Spleen (tissue), 11 donors: ENCODE measurements at regions not wholly inside any gene's neighbourhood (a gene's known extent, or its start where the extent isn't known, plus 50 kb on each side); places are given as distances from the start of the nearest gene placed in this dataset.

Experiments used
- DNase-seq: peaks from one replicate; pipeline ENCODE4 v3.0.0-alpha.2; 2020
- H3K27ac ChIP-seq, 8 donors: fragments of 200-600 bp; sonication (generic) in 7 of 8; 1 replicate in 4 of 8; 2 replicates in 4 of 8; pipeline versions ENCODE4 v1.5.0 to v1.8.0; 2016 to 2021; ENCODE audit warnings: inconsistent platforms in 4 of 8, mild to moderate bottlenecking in 4 of 8, moderate library complexity in 1 of 8
- H3K27me3 ChIP-seq, 7 donors: fragments of 200-600 bp; sonication (generic) in 6 of 7; replicated peaks in 1 of 7; 1 replicate in 4 of 7; 2 replicates in 3 of 7; pipeline versions ENCODE4 v1.5.0 to v1.8.0; 2016 to 2021; ENCODE audit warnings: inconsistent platforms in 3 of 7, mild to moderate bottlenecking in 1 of 7
- H3K36me3 ChIP-seq, 6 donors: fragments of 200-600 bp; sonication (generic) in 5 of 6; 1 replicate in 4 of 6; 2 replicates in 2 of 6; pipeline versions ENCODE4 v1.5.0 to v1.8.0; 2016 to 2021; ENCODE audit warnings: inconsistent platforms in 2 of 6
- H3K4me1 ChIP-seq, 6 donors: fragments of 200-600 bp; sonication (generic) in 5 of 6; 1 replicate in 3 of 6; 2 replicates in 3 of 6; pipeline versions ENCODE4 v1.5.0 to v1.8.0; 2016 to 2021; ENCODE audit warnings: inconsistent platforms in 3 of 6
- H3K4me3 ChIP-seq, 8 donors: fragments of 200-600 bp; sonication (generic) in 7 of 8; 1 replicate in 4 of 8; 2 replicates in 4 of 8; pipeline versions ENCODE4 v1.5.0 to v1.8.0; 2016 to 2021; ENCODE audit warnings: inconsistent platforms in 4 of 8, mild to moderate bottlenecking in 4 of 8, moderate library complexity in 2 of 8
- H3K9me3 ChIP-seq, 8 donors: fragments of 200-600 bp; sonication (generic) in 7 of 8; 1 replicate in 4 of 8; 2 replicates in 4 of 8; pipeline versions ENCODE4 v1.5.0 to v1.8.0; 2016 to 2021; ENCODE audit warnings: inconsistent platforms in 4 of 8
- POLR2A ChIP-seq, 3 donors: fragments of 450-650 bp; IDR thresholded peaks; one replicate each; pipeline ENCODE4 v1.5.1; 2017; ENCODE audit warnings: antibody characterized with exemption in 3 of 3, mild to moderate bottlenecking in 1 of 3
- POLR2AphosphoS5 ChIP-seq, 3 donors: sonication (generic); formaldehyde crosslinking; IDR thresholded peaks; one replicate each; pipeline ENCODE4 v1.5.1; 2017; ENCODE audit warnings: antibody characterized with exemption in 3 of 3
- WGBS, 5 donors: extraction: QIAGEN DNeasy Blood & Tissue Kit in 3 of 5; methylation state at CpG; one replicate each; pipeline versions ENCODE4 v1.1.5 to v1.1.7; 2013 to 2018; 5-methylcytosine and 5-hydroxymethylcytosine counted together
- intact Hi-C: fragments of 100-400 bp; cut with DNase I; formaldehyde crosslinking; loops from one replicate; pipeline ENCODE4 v1.15.0; 2023; ENCODE audit warnings: low total_unique reads
- TF ChIP-seq, protein P1 (sequence below), 11 experiments: fragments of 200-600 bp in 7 of 11; fragments of 450-650 bp in 4 of 11; sonication (generic) in 4 of 11; IDR thresholded peaks in 8 of 11; conservative IDR thresholded peaks in 3 of 11; 1 replicate in 7 of 11; 2 replicates in 4 of 11; pipeline versions ENCODE4 v1.4.0 to v1.8.0; 2016 to 2021; ENCODE audit warnings: antibody characterized with exemption in 11 of 11, inconsistent platforms in 4 of 11, mild to moderate bottlenecking in 1 of 11
- donor health status: healthy with polysubstance abuse.
- donor health status: DM: no; HTN: no; CAD: no; lungs with moderate emphysema.
- donor health status: DM: no; HTN: no; CAD: no.
- donor health status: Bipolar disorder and iron deficiency.
- donor health status: healthy.
- donor health status: DM: no; HTN: no; CAD: no.
- donor health status: DM: yes; HTN: yes; CAD: no.

DNA sequence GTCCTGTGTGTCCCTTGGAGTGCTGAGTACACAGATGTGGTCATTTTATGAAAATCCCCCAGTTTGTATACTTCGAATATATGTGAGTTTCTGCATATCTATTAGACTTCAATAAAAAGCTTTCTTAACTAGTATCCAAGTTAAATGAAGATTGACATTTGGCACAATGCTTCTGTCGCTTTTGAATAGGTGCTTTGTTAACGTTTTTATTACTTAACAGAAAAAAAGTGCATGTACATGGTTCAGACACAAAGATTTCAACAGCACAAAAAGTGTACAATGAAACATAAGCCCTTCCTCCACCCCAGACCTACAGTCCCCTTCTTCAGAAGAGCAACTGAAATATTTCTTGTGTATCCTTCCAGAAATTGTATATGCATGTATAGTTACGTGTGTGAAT lies 427.4 kb upstream of the PROK2 start:
- H3K4me3 ChIP-seq: no peak overlapping the region
- no peak for DNase-seq
- peaks cover 0 to 15% (median 4%) of the 10 kb centered on the region in 6 donors for H3K4me1 ChIP-seq
- peaks cover 0 to 4% (median 0%) of the 10 kb centered on the region in 7 donors for H3K27me3 ChIP-seq
- H3K27ac ChIP-seq: no peak overlapping the region
- H3K36me3 ChIP-seq: no peaks in the 10 kb centered on the region
- intact Hi-C loops: no loop called here
- 84 to 94% (median 91%) methylated on average over 4 of the region's 4 CpGs for WGBS, 5 donors
- no peaks in the 10 kb centered on the region for H3K9me3 ChIP-seq
- TF ChIP-seq, protein P1, sequence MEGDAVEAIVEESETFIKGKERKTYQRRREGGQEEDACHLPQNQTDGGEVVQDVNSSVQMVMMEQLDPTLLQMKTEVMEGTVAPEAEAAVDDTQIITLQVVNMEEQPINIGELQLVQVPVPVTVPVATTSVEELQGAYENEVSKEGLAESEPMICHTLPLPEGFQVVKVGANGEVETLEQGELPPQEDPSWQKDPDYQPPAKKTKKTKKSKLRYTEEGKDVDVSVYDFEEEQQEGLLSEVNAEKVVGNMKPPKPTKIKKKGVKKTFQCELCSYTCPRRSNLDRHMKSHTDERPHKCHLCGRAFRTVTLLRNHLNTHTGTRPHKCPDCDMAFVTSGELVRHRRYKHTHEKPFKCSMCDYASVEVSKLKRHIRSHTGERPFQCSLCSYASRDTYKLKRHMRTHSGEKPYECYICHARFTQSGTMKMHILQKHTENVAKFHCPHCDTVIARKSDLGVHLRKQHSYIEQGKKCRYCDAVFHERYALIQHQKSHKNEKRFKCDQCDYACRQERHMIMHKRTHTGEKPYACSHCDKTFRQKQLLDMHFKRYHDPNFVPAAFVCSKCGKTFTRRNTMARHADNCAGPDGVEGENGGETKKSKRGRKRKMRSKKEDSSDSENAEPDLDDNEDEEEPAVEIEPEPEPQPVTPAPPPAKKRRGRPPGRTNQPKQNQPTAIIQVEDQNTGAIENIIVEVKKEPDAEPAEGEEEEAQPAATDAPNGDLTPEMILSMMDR (IDR thresholded peaks at IDR 0.05 in 8 of 11, conservative IDR thresholded peaks at IDR 0.05 in 3 of 11): no peak
- TF ChIP-seq POLR2A (IDR thresholded peaks at IDR 0.05): no peak
- no peak for TF ChIP-seq POLR2AphosphoS5 (IDR thresholded peaks at IDR 0.05)

GRCh38 chr3:72210261-72210660 lies 425.3 kb upstream of the PROK2 start:
- 84 to 93% (median 87%) methylated on average over 8 of the region's 8 CpGs for WGBS, 5 donors
- Histone ChIP-seq H3K36me3 (no peaks in the 10 kb centered on the region), H3K27ac (no peak overlapping the region), H3K27me3 (peaks cover 0 to 6% (median 0%) of the 10 kb centered on the region in 7 donors), H3K4me3 (no peak overlapping the region), H3K4me1 (peaks cover 0 to 15% (median 4%) of the 10 kb centered on the region in 6 donors), H3K9me3 (no peaks in the 10 kb centered on the region)
- no peak for DNase-seq
- TF ChIP-seq, protein P1 (IDR thresholded peaks at IDR 0.05 in 8 of 11, conservative IDR thresholded peaks at IDR 0.05 in 3 of 11): no peak
- no peak for TF ChIP-seq POLR2AphosphoS5 (IDR thresholded peaks at IDR 0.05)
- no peak for TF ChIP-seq POLR2A (IDR thresholded peaks at IDR 0.05)
- intact Hi-C loops: no loop called here

DNA sequence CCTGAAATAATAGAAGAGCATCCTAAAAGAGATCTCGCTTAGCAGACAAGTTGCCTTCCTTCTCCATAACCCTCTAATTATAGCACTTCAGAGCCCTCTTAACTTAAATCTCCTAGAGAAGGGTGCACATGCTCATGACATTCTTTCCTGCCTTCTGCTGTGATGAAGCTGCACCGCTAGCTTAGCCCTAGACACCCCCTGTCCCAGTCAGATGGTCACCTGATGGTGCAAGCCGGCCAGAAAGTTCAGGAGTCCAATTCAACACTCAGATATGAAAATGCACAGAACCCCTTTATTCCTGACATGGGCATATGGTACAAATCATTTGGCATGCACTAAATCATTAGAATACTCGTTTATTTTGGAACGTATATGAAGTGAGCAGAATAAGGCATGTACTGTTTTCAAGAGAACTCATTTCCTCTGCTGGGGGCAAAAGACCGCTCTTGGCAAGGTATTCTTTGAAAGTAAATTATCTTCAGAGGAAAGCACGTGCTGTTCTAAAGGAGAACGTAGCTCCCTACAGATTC lies 420.4 kb upstream of the PROK2 start:
- no peak for DNase-seq
- Histone ChIP-seq H3K27me3 (peaks cover 0 to 14% (median 0%) of the 10 kb centered on the region in 7 donors), H3K4me3 (no peak overlapping the region), H3K4me1 (no peaks in the 10 kb centered on the region), H3K9me3 (peaks cover 0 to 11% (median 6%) of the 10 kb centered on the region in 8 donors), H3K27ac (no peak overlapping the region), H3K36me3 (no peaks in the 10 kb centered on the region)
- no peak for TF ChIP-seq POLR2A (IDR thresholded peaks at IDR 0.05)
- TF ChIP-seq, protein P1 (IDR thresholded peaks at IDR 0.05 in 8 of 11, conservative IDR thresholded peaks at IDR 0.05 in 3 of 11): no peak
- TF ChIP-seq POLR2AphosphoS5 (IDR thresholded peaks at IDR 0.05): no peak
- 80 to 89% (median 86%) methylated on average over 8 of the region's 8 CpGs for WGBS, 5 donors
- intact Hi-C loops: no loop called here

DNA sequence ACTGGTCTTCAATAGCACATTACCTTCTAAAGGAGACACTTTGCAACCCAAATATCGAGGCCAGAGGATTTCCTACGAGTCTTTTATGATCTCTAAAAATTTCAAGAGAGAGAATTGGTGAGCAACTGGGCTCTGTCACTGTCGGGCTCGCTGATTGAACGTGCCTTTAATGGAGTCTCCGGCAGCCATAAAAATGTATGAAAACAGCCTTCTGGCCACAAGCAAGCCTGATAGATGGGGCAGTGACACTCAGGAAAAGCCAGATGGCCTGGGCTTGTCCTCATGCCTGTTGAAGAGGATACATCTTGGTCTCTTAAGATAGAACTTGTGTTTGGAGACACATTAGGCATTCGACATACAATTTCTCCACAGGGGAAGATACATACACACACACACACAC lies 419.5 kb upstream of the PROK2 start:
- peaks cover 0 to 14% (median 0%) of the 10 kb centered on the region in 7 donors for H3K27me3 ChIP-seq
- H3K4me3 ChIP-seq: no peak overlapping the region
- DNase-seq: no peak
- WGBS, 5 donors: 86 to 95% (median 92%) methylated on average over 7 of the region's 7 CpGs
- no peaks in the 10 kb centered on the region for H3K4me1 ChIP-seq
- TF ChIP-seq POLR2A (IDR thresholded peaks at IDR 0.05) (no peak), POLR2AphosphoS5 (IDR thresholded peaks at IDR 0.05) (no peak)
- TF ChIP-seq, protein P1 (IDR thresholded peaks at IDR 0.05 in 8 of 11, conservative IDR thresholded peaks at IDR 0.05 in 3 of 11): no peak
- H3K9me3 ChIP-seq: peaks cover 0 to 18% (median 8%) of the 10 kb centered on the region in 8 donors
- intact Hi-C loops: no loop called here
- no peaks in the 10 kb centered on the region for H3K36me3 ChIP-seq
- H3K27ac ChIP-seq: no peak overlapping the region
